ENCODE measurements at regions not wholly inside any gene's neighbourhood (a gene's known extent, or its start where the extent isn't known, plus 50 kb on each side); places are given as distances from the start of the nearest gene placed in this dataset.

DNA sequence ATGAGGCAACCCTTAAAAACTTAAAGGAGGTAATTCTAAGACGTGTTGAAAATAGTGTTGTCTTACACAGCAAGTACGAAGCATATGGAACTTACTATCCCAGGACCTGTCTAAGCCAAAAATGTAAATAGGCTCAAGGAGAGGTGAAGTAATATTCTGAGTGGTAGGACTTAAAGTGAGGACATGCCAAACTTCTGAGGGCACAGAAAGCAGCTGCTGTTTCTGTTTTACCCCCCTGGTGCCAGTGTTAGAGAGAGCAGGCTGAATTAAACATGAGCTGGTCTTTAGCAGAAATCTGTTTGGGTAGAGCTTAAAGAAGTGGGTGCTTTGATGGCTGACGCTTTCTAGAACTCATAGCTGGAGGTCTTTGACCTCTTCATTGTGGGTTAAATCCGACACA is 149.7 kb upstream of the NPHP3 start:
- TF ChIP-seq, protein P1, sequence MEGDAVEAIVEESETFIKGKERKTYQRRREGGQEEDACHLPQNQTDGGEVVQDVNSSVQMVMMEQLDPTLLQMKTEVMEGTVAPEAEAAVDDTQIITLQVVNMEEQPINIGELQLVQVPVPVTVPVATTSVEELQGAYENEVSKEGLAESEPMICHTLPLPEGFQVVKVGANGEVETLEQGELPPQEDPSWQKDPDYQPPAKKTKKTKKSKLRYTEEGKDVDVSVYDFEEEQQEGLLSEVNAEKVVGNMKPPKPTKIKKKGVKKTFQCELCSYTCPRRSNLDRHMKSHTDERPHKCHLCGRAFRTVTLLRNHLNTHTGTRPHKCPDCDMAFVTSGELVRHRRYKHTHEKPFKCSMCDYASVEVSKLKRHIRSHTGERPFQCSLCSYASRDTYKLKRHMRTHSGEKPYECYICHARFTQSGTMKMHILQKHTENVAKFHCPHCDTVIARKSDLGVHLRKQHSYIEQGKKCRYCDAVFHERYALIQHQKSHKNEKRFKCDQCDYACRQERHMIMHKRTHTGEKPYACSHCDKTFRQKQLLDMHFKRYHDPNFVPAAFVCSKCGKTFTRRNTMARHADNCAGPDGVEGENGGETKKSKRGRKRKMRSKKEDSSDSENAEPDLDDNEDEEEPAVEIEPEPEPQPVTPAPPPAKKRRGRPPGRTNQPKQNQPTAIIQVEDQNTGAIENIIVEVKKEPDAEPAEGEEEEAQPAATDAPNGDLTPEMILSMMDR (IDR thresholded peaks at IDR 0.05) = no peak
- TF ChIP-seq POLR2AphosphoS5 (IDR thresholded peaks at IDR 0.05) = no peak

Measured in prostate gland (tissue), 2 donors.